Neuron (in vitro differentiated cells): ENCODE measurements at regions not wholly inside any gene's neighbourhood (a gene's known extent, or its start where the extent isn't known, plus 50 kb on each side); places are given as distances from the start of the nearest gene placed in this dataset.
"Not testable (repeated sequence)": the region's sequence is repeated elsewhere in the genome, so short reads cannot be mapped to it uniquely, and the experiment has no call there.

Experiments
- H2AFZ ChIP-seq: one replicate; pipeline ENCODE4 v1.6.1; 2013; ENCODE audit warnings: low read depth, mild to moderate bottlenecking, inconsistent platforms, low read length, moderate library complexity
- H3K27me3 ChIP-seq: one replicate; pipeline ENCODE4 v1.6.1; 2013; ENCODE audit warnings: low read length; ENCODE audit not compliant: insufficient read depth
- H3K36me3 ChIP-seq: one replicate; pipeline ENCODE4 v1.6.1; 2013; ENCODE audit warnings: low read length; ENCODE audit not compliant: insufficient read depth
- H3K4me1 ChIP-seq: one replicate; pipeline ENCODE4 v1.6.1; 2013; ENCODE audit warnings: low read length; ENCODE audit not compliant: insufficient read depth
- H3K4me3 ChIP-seq: 2 replicates; pipeline ENCODE4 v1.5.1; 2013; ENCODE audit warnings: mild to moderate bottlenecking, low read length, moderate library complexity
- H3K9me3 ChIP-seq: one replicate; pipeline ENCODE4 v1.6.1; 2013; ENCODE audit warnings: low read length

- H3K4me3 ChIP-seq, result no peak overlapping the region
- H3K9me3 ChIP-seq, result no peaks in the 10 kb centered on the region
- H3K27me3 ChIP-seq, result no peaks in the 10 kb centered on the region
- no peak overlapping the region for H2AFZ ChIP-seq
- no peaks in the 10 kb centered on the region for H3K4me1 ChIP-seq
- no peaks in the 10 kb centered on the region for H3K36me3 ChIP-seq
Observed at GRCh38 chr10:32217216-32217615, 129.7 kb downstream of the EPC1 start.

- not testable (repeated sequence) for H3K36me3 ChIP-seq, H2AFZ ChIP-seq
Observed at GRCh38 chr10:32213838-32214237, 133.1 kb downstream of the EPC1 start.

GRCh38 chr10:32211046-32211363, 136.0 kb downstream of the EPC1 start:
- no peaks in the 10 kb centered on the region for H3K4me1 ChIP-seq
- H3K27me3 ChIP-seq, result no peaks in the 10 kb centered on the region
- H3K9me3 ChIP-seq, result peaks cover 2% of the 10 kb centered on the region
- H3K4me3 ChIP-seq, result no peak overlapping the region
- H2AFZ ChIP-seq, result no peak overlapping the region
- H3K36me3 ChIP-seq, result no peaks in the 10 kb centered on the region

More at GRCh38 chr10:32213838-32214237, 133.1 kb downstream of the EPC1 start:
- not testable (repeated sequence) for H3K4me3 ChIP-seq, H3K27me3 ChIP-seq, H3K9me3 ChIP-seq, H3K4me1 ChIP-seq

- peaks cover 2% of the 10 kb centered on the region for H3K9me3 ChIP-seq
Observed at GRCh38 chr10:32210306-32211045, 136.5 kb downstream of the EPC1 start.

GRCh38 chr10:32208005-32208404, 139.0 kb downstream of the EPC1 start:
- H3K9me3 ChIP-seq, H3K4me1 ChIP-seq, H3K36me3 ChIP-seq, H3K4me3 ChIP-seq, H3K27me3 ChIP-seq, H2AFZ ChIP-seq: not testable (repeated sequence)

More at GRCh38 chr10:32210306-32211045, 136.5 kb downstream of the EPC1 start:
- Histone ChIP-seq H2AFZ (no peak overlapping the region), H3K4me1 (no peaks in the 10 kb centered on the region), H3K4me3 (no peak overlapping the region), H3K27me3 (no peaks in the 10 kb centered on the region), H3K36me3 (no peaks in the 10 kb centered on the region)

- no peak overlapping the region for H3K4me3 ChIP-seq
- H3K9me3 ChIP-seq, result peaks cover 2% of the 10 kb centered on the region
- no peaks in the 10 kb centered on the region for H3K27me3 ChIP-seq
- no peak overlapping the region for H2AFZ ChIP-seq
- no peaks in the 10 kb centered on the region for H3K4me1 ChIP-seq
- H3K36me3 ChIP-seq, result no peaks in the 10 kb centered on the region
Observed at GRCh38 chr10:32207544-32207943, 139.4 kb downstream of the EPC1 start.

GRCh38 chr10:32205670-32206069, 141.3 kb downstream of the EPC1 start:
- H3K4me1 ChIP-seq, result no peaks in the 10 kb centered on the region
- no peaks in the 10 kb centered on the region for H3K27me3 ChIP-seq
- no peak overlapping the region for H3K4me3 ChIP-seq
- no peak overlapping the region for H2AFZ ChIP-seq
- H3K9me3 ChIP-seq, result peaks cover 2% of the 10 kb centered on the region
- H3K36me3 ChIP-seq, result no peaks in the 10 kb centered on the region

- peaks cover 2% of the 10 kb centered on the region for H3K9me3 ChIP-seq
- no peak overlapping the region for H2AFZ ChIP-seq
- H3K4me3 ChIP-seq, result no peak overlapping the region
- H3K4me1 ChIP-seq, result no peaks in the 10 kb centered on the region
- H3K27me3 ChIP-seq, result peaks cover 3% of the 10 kb centered on the region
- no peaks in the 10 kb centered on the region for H3K36me3 ChIP-seq
Observed at GRCh38 chr10:32204606-32205005, 142.4 kb downstream of the EPC1 start.

GRCh38 chr10:32199714-32200394, 143.6 kb upstream of the KIF5B start:
- peaks cover 3% of the 10 kb centered on the region for H3K27me3 ChIP-seq
- no peaks in the 10 kb centered on the region for H3K36me3 ChIP-seq
- no peak overlapping the region for H2AFZ ChIP-seq
- no peaks in the 10 kb centered on the region for H3K9me3 ChIP-seq
- no peaks in the 10 kb centered on the region for H3K4me1 ChIP-seq
- no peak overlapping the region for H3K4me3 ChIP-seq

- Histone ChIP-seq H3K4me1 (no peaks in the 10 kb centered on the region), H3K36me3 (no peaks in the 10 kb centered on the region), H3K9me3 (no peaks in the 10 kb centered on the region), H2AFZ (no peak overlapping the region), H3K4me3 (no peak overlapping the region), H3K27me3 (peaks cover 3% of the 10 kb centered on the region)
Observed at GRCh38 chr10:32197423-32197822, 141.2 kb upstream of the KIF5B start.

GRCh38 chr10:32190890-32191491, 134.8 kb upstream of the KIF5B start:
- H3K9me3 ChIP-seq, result no peaks in the 10 kb centered on the region
- no peak overlapping the region for H3K4me3 ChIP-seq
- peak overlapping the region; percentile 50 for H2AFZ ChIP-seq
- H3K36me3 ChIP-seq, result no peaks in the 10 kb centered on the region
- H3K27me3 ChIP-seq, result no peaks in the 10 kb centered on the region
- no peaks in the 10 kb centered on the region for H3K4me1 ChIP-seq

GRCh38 chr10:32189400-32190084, 133.3 kb upstream of the KIF5B start:
- Histone ChIP-seq H3K4me3 (no peak overlapping the region), H3K27me3 (no peaks in the 10 kb centered on the region), H3K36me3 (no peaks in the 10 kb centered on the region), H3K9me3 (no peaks in the 10 kb centered on the region), H3K4me1 (no peaks in the 10 kb centered on the region), H2AFZ (no peak overlapping the region)

GRCh38 chr10:32188601-32189000, 132.4 kb upstream of the KIF5B start:
- H3K36me3 ChIP-seq, H3K27me3 ChIP-seq, H3K4me1 ChIP-seq, H2AFZ ChIP-seq, H3K9me3 ChIP-seq, H3K4me3 ChIP-seq: not testable (repeated sequence)
